NCI-H524 treated with DMSO at 0.1 percent for 48 hours (cell line): ENCODE measurements at regions not wholly inside any gene's neighbourhood (a gene's known extent, or its start where the extent isn't known, plus 50 kb on each side); places are given as distances from the start of the nearest gene placed in this dataset.

Experiments used
- DNase-seq: peaks from one replicate; lab custom pipeline; 2025; lab: John Stamatoyannopoulos, UW

GRCh38 chr21:26224366-26224765 lies 53.8 kb upstream of the APP start:
- no peak for DNase-seq
